Right kidney (tissue), 1 donor: ENCODE measurements at regions not wholly inside any gene's neighbourhood (a gene's known extent, or its start where the extent isn't known, plus 50 kb on each side); places are given as distances from the start of the nearest gene placed in this dataset.

Source experiments
- DNase-seq: peaks from one replicate; pipeline ENCODE4 v3.0.0-alpha.2; 2016

DNA sequence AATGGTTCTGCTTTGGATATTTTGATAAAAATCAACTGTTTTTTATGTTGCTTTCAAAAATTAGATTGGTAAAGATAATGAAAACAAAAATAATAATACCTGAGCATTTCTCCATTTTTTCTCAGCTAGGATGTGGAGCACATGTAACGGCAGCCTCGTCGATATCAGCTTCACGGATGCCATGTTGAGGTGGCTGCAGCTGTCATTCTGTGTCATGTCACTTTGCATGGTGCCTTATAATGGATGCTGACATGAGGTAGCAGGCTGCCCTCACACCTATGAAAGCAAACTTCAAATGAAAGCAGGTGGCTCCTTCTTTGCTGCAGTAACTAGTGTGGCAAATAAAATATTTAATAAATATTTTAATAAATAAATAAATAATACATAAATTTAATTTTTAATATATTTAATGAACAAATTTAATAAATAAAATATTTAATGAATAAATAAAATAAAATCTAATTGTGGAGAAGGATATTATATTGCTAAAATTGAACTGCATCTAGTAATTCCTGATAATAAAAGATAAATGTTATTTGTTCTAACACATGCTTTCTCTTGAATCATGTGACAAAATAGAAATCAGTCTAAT lies 955.7 kb upstream of the SLC10A2 start:
- no peak for DNase-seq

DNA sequence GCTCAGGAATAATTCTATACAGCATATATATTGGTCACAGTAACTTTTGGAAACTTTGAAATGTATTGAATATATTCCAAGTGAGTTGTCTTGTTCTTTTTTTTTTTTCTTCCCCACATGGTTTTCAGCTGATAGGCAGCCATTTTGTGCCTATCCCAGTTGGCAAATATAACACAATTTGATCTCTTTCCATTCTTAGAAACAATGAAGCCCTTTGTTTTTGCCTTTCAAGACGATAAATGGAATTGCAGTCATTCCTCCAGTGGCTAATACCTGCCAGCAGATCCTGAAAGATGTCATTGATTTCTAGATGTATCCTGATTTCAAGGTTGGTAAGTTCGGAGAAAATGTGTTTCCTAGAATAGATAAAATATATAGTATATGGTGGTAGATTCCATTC lies 951.1 kb upstream of the SLC10A2 start:
- DNase-seq, result no peak

DNA sequence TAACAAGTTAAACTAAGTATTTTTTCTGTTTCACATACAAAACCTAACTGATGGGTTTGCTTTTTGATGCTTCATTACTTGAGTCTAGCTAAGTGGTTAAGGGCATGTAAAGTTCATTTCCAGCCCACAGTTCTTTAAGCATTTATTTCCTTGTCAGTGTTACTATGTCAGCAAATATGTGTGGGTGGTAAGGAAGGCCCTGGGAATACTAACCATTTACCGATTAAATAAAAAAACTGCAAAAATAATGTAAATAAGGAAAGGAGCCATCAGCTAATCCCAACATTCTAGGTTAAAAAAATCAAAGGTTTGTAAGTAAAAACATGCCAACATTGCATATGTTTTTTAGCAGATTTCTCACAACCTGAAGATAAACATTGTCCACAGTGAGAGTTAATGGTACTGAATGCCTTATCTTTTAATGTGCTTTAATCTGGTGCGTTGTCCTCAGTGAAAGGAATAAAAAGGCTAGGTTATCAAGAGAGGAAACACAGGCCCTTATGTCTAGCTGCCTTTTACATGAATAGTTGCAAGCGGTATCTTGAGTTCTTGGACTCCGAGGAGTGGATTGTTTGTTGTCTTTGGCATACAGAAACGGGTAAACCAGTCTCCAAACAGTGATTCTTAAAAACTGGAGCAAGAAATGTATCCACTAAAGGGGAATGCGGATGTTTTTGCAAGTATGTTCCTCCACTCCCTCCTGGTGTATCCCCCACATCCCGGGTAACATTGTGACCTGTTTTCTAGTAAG lies 949.6 kb upstream of the SLC10A2 start:
- DNase-seq, result peak; percentile 26

DNA sequence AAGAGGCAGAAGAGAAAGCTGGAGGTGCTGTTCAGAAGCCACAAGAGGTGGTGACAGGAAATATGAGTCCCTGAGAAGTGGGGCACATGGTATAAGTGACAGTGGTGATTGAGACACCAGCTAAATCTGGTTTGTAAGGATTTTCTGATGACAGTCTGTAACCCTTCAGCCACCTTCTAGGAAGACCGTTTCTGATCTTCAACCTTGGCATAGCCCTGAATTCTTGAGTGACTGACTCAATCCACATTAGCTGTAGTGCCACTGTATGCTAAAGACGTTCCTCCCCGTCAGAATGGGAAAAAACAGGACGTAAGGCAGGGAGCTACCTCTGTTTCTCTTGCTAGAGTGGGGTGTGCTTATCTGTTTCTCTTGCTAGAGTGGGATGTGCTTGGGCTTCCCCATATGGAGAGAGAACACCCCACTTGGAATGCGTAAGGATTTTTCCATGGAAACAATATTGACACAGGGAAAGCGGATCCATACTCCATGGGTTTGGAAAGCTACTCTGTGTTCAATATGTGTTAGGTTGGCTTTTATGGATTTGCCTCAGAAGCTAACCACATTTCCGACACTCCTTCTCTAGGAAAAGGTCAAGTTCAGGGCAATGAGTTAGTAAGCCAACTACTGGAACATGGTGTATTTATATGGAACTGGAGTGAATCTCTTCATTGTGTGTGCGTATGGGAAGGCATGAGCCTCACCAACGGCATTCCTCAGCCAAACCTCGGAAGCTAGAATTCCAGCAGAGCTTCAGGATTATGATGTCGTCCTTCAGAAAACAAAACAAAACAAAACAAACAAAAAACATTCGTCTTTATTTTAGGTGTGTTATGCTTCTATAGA lies 948.8 kb upstream of the SLC10A2 start:
- peak; percentile 18 for DNase-seq

DNA sequence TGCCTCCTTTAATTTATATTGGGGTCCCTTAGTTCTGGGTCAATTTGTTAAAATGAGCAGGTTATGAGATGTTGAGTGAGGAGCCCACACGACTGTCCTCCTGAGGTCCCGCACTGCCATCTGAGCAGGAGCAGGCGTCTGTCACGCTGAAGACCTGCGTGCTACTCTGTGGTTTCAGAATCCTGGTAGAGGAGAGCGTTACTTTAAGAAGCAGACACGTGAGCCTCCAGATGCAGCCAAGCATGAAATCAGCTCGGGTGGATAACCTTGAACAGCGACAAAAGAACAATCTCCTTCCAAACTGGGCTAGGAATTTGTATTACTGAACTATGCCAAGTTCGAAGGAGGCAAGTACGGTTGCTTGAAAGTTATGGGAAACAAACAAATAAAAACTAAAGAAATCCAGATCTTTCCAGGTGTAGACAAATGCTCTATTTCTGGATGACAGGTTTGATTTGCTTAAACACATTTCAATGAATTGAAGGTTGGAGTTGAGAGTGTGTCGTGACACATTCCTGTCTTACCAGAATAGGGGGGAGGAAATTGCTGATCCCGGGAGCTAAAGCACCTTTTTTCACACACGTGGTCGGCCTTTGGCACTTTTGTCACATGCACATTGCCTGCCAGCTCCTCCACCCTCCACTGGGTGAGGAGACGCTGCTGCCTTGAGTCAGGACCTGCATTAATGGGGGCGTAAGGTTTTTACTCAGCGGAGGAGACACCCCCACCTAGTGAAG lies 945.5 kb upstream of the SLC10A2 start:
- DNase-seq, result peak; percentile 48

DNA sequence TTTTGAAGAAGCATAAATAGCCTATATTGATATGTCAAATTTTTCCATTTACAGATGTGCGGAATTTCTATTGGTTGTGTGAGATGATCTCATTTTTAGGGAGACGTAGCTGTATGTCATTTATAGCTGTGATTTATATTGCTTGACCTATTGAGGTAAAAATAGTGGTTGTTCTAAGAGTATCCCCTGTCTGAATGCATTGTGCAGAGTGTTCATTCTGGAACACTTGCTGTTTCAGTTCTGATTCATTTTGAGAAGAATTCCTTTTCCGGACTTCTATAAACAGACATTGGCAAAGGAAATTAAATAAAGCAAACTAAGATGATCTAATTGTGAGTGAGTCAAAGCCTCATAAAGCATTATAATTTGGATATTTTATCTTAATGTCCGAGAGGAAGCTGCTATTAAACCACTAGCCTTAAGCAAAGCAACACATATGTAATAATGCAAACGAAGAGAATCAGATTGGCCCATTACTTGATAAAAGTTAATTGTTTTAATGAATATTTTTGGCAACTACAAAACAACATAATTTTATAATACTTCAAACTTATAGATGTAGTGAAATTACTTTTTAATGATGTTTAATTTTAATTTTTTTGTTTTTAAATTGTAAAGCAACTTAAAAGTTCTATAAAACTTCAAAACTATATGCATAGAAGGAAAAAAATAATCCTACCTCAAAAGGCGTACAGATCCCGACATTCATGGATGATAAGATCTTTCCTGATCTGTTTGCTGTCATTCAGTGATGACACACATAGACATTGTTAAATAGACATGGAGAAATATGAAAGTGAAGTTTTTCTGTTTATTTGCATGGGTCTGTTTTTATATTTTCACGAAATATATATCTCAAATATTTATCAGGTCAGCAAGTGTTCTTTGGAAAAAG lies 942.6 kb upstream of the SLC10A2 start:
- DNase-seq, result no peak

DNA sequence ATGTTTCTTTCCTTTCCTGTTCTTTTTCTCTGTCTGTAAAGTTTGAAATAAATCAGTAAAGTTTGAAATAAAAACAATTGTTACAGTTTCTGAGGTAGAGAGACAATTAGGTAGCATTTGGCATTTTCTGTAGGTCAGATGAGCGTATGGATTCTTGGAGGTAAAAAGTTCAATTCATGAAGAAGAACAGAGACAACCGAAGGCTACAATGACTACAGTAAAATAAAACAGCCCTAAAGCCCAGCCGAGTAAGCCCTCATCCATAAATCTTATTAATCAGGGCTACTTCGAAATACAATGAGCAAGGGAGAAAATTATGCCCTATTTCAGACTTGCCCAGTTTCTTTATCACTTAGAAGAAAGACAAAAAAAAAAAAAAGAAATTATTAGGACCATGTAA lies 941.9 kb upstream of the SLC10A2 start:
- DNase-seq, result no peak

DNA sequence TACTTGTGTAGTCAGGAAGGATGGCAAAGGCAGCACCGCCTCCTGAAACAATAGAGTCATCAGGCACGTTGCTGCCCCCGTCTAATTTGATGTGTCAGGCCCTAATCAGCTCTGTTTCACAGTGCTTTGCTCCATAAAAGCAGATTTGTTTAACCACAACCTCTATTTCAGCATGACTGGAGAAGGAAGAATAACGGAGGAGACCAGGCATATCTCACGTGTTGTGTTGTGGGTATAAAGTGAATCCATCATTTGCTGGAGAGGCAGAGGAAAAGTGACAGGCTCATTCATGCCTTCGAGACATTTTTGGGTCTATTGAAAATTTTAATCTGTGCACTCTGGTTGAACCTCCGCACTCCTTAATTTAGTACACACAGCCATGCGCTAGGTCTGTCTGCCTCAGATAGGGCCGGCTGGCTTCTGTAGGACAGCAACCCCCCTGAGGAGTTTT lies 940.4 kb upstream of the SLC10A2 start:
- DNase-seq, result peak; percentile 36

DNA sequence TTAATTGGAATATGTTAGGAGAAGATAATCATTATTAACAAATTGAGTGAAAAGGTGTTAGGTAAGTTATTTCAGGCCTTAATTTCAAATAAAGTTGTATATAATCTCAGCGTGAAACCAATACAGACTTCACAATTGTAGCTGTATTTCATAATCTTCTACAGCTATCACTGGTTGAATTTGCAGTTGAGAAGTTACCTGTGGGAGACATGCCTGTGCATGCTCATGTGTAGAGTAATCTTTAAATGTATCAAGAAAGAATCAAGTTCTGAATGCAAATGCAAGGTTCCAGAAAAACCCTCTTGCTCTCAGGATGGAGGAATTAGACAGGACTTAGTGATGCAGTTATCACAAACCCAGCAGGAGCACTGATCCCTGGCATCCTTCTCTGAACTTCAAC lies 938.4 kb upstream of the SLC10A2 start:
- DNase-seq, result no peak

DNA sequence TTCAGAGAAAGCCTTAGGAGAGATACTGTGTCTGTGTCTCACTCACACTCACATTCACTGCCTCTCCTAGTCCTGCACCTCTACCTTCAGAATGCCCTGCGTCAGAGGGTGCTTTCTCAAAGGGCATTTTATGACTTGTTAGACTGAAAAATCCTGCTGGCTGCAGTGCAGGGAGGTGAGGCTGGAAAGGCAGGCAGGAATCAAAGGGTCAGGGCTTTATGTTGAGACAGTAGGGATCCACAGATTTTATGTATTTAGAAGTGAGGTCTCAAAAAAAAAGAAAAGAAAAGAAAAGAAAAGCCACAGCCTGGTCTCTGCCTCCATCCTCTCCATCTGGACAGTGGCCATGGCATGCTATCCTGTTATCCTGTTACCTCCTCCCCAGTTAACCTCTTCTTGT lies 936.0 kb upstream of the SLC10A2 start:
- no peak for DNase-seq

DNA sequence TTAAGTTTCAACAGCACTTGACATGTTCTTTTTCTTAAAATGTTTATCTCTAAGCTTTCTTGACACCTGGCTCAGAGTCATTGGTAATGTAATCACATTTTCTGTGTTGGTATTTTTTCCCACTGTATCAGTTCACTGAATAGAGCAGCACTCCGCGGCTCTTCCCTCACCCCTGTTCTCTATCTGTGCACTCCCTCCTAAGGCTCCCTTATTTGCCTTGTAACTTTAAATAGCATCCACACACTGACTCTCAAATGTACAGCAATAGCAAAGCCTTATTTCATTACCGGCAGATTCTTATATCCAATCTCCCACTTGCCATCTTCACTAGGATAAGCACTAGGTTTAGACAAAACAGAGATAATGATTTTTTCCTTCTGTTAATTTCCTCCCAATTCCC lies 935.5 kb upstream of the SLC10A2 start:
- no peak for DNase-seq

DNA sequence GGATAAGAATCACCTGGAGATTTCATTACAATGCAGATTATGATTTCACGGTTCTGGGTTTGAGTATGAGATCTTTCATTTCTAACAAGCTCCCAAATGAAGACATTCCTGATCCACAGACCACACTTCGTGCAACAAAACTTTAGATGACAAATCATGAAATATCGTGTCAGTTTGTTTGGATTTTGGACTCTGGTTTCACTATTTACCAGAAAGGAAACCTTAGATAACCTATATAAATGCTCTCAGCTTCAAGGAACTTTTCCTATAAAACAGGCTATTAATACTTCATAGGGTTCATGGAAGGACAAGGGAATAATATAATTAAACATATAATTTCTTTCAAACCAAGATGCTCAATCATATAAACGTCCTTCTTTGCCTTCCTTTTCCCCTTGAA lies 930.5 kb upstream of the SLC10A2 start:
- DNase-seq, result no peak

DNA sequence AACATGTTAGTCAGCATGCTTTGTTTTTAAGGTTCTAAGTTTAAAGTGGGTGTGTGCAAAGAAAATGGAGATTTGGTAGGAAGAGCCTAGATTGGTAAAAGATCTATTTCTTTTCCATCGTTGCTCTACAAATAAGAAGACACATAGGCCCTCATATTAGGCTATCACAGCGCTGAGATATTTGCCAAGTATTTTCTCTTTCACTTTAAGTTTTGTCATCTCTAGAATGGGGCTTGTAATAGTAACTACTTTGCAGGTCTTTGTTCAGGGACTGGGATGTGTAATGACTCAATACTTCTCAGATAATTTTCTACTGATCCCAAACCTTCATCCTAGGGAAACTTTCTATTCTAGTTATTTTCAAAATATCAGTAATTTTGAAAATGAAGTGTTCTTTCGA lies 917.7 kb upstream of the SLC10A2 start:
- no peak for DNase-seq

DNA sequence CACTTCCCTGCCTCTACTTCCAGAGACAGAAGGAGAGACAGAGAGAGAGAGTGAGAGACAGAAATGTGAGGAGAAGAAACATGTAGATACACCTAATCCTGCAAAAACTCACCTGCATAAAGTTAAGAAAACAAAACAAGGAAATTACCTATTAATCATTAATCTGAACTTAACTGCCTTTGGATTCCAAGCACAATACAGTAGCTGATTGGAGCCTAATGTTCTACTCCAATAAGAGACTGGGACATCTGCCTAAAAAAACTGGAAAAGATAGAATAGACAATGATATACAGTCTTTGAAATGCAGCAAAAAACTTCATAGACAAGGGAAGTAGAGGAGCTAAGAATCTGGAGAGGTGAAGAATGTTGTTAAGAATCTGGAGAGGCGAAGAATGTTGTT lies 910.2 kb upstream of the SLC10A2 start:
- peak; percentile 13 for DNase-seq

DNA sequence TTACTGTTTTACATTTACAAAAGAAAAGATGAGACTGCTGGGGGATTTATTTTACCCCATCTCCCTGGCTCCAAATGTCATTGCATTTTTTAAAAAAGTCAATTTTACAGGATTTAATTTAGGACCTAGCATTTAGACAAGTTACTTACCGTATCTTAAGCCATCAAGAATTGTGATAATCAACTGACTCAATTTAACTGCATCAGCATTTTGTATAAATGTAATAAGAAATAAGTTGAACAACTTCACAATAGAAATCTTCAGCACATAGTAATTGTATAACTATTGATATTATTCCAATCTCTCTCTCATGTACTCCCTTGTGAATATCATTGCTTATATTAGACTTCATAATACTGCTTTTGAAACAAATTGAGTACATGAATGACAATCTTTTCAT lies 907.5 kb upstream of the SLC10A2 start:
- no peak for DNase-seq

DNA sequence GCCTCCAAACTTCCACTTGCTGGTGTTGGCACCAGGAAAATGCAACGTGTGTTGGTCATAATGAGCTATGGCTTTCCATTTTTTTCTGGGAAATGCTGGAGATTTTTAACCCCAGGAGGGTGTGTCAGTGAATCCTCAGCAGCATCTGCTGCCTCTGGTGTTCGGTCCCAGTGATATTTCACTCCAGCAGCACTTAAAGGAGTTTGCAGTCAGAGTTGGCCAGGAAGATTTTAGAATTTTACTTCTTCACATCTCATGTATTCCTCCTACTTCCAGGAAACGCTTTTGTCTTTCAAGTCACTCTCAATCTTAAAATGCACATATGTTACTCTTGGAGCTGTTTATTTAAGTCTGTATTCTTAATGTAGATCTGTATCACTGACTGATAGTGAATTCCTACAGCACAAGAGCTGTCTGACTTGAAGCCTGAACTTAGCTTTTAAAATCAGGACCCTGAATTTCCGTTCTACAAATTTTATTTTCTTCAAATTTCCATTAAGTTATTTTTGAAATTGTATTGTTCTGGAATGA lies 903.4 kb upstream of the SLC10A2 start:
- no peak for DNase-seq

DNA sequence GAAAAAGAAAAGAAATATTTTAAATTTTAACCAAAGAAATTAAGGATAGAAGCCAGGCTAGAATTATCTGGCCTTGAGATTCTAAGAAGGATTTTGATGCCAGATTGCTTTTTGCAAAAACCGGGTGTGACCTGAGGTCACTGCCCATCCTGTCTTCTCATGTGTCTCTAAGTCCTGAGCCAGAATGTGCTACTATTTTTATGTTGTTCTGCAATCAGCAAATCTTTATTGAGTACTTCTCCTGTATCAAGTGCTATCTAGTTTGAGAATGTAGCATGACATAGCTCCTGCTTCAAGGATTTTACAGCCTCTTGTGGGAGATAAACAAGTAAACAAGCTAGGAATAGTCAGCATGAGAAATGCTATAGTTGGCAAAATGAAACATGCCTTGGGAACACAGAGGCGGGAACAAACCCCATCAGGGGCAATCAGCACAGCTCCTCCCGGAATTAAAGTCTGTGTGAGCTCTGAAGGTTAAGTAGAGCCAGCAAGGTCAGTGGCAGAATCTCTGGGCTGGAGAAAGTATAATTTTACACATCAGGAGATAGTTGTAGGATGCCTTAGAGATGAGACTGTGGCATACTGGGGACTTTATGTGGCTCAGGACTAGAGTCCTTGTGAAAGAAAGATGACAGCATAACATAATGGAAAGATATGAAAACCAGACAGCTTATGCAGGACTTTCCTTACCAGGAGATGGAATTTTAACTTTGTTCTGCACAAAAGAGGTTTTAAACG lies 899.5 kb upstream of the SLC10A2 start:
- no peak for DNase-seq

DNA sequence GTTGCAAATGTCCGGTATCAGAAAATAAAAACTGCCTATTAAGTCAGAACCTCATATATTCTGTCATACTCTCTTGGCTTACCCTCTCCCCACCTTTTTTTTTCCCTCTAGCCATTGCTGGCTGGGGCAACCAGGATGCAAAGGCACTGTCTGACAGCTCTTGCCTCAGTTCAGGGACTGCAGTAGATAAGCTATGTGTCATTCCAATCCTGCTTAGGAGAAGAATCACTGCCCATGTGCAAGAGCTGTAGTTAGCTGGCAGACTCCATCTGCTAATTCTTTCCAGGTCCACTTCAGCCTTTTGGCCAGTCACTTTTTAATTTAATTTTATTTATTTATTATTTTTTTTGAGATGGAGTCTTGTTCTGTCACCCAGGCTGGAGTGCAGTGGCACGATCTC lies 895.6 kb upstream of the SLC10A2 start:
- no peak for DNase-seq

DNA sequence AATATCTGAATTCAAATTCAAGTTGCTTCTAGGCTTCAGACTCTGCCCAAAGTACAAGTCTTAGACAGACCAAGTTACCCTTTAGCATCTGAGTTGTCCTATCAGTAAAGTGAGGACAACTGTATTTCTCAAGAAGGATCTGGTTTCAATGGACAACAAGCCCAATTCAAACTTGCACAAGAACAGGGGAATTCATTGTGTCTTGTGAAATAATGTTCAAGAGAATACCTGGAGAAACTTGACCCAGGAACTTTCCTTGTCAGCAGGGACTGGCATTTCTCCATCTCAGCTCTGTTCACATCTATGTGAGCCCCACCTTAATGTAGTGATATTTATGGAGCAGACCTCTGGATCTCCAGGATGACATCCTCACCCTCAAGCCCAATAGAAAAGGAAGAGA lies 894.9 kb upstream of the SLC10A2 start:
- no peak for DNase-seq

DNA sequence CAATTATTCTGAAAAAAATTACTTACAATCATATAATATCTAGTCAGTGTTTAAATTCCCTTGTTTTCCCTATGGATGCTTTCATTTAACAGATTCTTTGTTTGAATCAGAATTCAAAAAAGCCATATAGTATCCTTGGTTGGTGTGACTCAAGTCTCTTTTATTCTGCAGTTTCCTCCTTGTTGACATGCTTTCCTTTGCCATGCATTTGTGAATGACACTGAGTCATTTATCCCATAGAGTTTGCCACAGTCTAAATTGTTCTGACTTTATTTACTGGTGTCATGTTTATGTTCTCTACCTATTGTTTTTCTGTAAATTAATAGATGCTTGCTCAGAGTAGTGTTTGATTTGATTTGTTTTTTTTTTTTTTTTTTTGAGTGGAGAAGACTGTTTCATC lies 893.8 kb upstream of the SLC10A2 start:
- no peak for DNase-seq

DNA sequence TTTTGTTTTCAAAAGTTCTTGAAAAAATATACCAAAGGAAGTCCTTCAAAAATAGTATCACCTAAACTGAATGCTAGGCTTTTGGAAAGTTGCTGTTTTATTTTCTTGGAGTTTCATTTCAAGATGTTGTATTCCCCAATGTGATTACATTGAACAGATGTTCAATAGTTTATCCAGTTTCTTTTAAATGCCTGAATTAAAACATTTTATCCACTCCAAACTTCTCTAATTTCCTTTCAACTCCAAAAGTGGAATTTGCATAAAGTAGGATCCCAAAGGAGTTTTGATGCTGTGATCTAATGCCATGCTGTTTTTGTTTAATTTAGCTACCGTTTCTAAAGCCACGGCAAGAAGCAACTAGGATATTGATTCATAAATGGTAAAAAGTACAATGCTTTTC lies 892.5 kb upstream of the SLC10A2 start:
- no peak for DNase-seq
